Brain microvascular endothelial cell (primary cell): ENCODE measurements at regions not wholly inside any gene's neighbourhood (a gene's known extent, or its start where the extent isn't known, plus 50 kb on each side); places are given as distances from the start of the nearest gene placed in this dataset.
A peak's percentile ranks its signal among the peaks of the same experiment; 100 is the strongest.
"Not testable (repeated sequence)": the region's sequence is repeated elsewhere in the genome, so short reads cannot be mapped to it uniquely, and the experiment has no call there.

Experiments
- DNase-seq: peaks from one replicate; pipeline ENCODE4 v3.0.0-alpha.2; 2020
- H3K27ac ChIP-seq: fragments of 250-450 bp; sonication (Bioruptor Pico); 2 replicates; pipeline ENCODE4 v1.5.1; 2020; ENCODE audit warnings: mild to moderate bottlenecking, moderate library complexity
- H3K27me3 ChIP-seq: fragments of 250-450 bp; sonication (Bioruptor Pico); replicated peaks from 2 replicates; pipeline ENCODE4 v1.5.1; 2020; ENCODE audit warnings: mild to moderate bottlenecking
- H3K36me3 ChIP-seq: fragments of 250-450 bp; sonication (Bioruptor Pico); replicated peaks from 2 replicates; pipeline ENCODE4 v1.5.1; 2020; ENCODE audit warnings: mild to moderate bottlenecking
- H3K4me3 ChIP-seq: 2 replicates; pipeline ENCODE4 v1.5.1; 2011; ENCODE audit warnings: low read depth, mild to moderate bottlenecking, control low read depth, low read length, moderate library complexity
- CTCF ChIP-seq: IDR thresholded peaks from 2 replicates; pipeline ENCODE4 v1.5.1; 2011; ENCODE audit warnings: low read depth, mild to moderate bottlenecking, moderate library complexity, low read length, control low read depth, inconsistent platforms; ENCODE audit errors: missing control alignments
- in situ Hi-C: cut with HindIII; loops from 2 replicates; pipeline ENCODE4 v1.10.0; 2017; ENCODE audit warnings: low sequenced_read_pairs, low pct_ligation_motif_present

- H3K4me3 ChIP-seq: no peak overlapping the region
- no peaks in the 10 kb centered on the region for H3K27me3 ChIP-seq
- no peaks in the 10 kb centered on the region for H3K36me3 ChIP-seq
- in situ Hi-C loops: no loop called here
- no peak for DNase-seq
- H3K27ac ChIP-seq: no peak overlapping the region
- TF ChIP-seq CTCF: no peak
These were observed 101.0 kb upstream of the KITLG start for GRCh38 chr12:88681271-88681670.

GRCh38 chr12:88677464-88677863, 97.2 kb upstream of the KITLG start:
- H3K27ac ChIP-seq: no peak overlapping the region
- TF ChIP-seq CTCF: no peak
- H3K36me3 ChIP-seq: no peaks in the 10 kb centered on the region
- H3K4me3 ChIP-seq: no peak overlapping the region
- in situ Hi-C loops: no loop called here
- no peak for DNase-seq
- H3K27me3 ChIP-seq: no peaks in the 10 kb centered on the region

GRCh38 chr12:88667615-88668014, 87.3 kb upstream of the KITLG start:
- H3K27me3 ChIP-seq, in situ Hi-C loops: not testable (repeated sequence)

GRCh38 chr12:88665071-88665470, 84.8 kb upstream of the KITLG start:
- Histone ChIP-seq H3K27ac (no peak overlapping the region), H3K27me3 (no peaks in the 10 kb centered on the region), H3K36me3 (no peaks in the 10 kb centered on the region), H3K4me3 (no peak overlapping the region)
- DNase-seq: peak; percentile 43
- in situ Hi-C loops: no loop called here
- TF ChIP-seq CTCF: no peak

More at GRCh38 chr12:88667615-88668014, 87.3 kb upstream of the KITLG start:
- peak; percentile 3 for DNase-seq
- not testable (repeated sequence) for H3K36me3 ChIP-seq, H3K27ac ChIP-seq, H3K4me3 ChIP-seq

- TF ChIP-seq CTCF: no peak
- Histone ChIP-seq H3K4me3 (no peak overlapping the region), H3K36me3 (no peaks in the 10 kb centered on the region), H3K27ac (no peak overlapping the region), H3K27me3 (no peaks in the 10 kb centered on the region)
- in situ Hi-C loops: no loop called here
- no peak for DNase-seq
These were observed 82.7 kb upstream of the KITLG start for GRCh38 chr12:88662961-88663360.

GRCh38 chr12:88662093-88662492, 81.8 kb upstream of the KITLG start:
- DNase-seq: no peak
- H3K36me3 ChIP-seq: no peaks in the 10 kb centered on the region
- no peak overlapping the region for H3K27ac ChIP-seq
- in situ Hi-C loops: no loop called here
- no peak overlapping the region for H3K4me3 ChIP-seq
- H3K27me3 ChIP-seq: no peaks in the 10 kb centered on the region
- TF ChIP-seq CTCF: no peak
